HG02678 (cell line): ENCODE measurements at regions not wholly inside any gene's neighbourhood (a gene's known extent, or its start where the extent isn't known, plus 50 kb on each side); places are given as distances from the start of the nearest gene placed in this dataset.
"Not testable (repeated sequence)": the region's sequence is repeated elsewhere in the genome, so short reads cannot be mapped to it uniquely, and the experiment has no call there.

ENCODE experiments used
- ATAC-seq: cut with Tn5 transposase; IDR thresholded peaks from one replicate; pipeline ENCODE4 v1.9.1; 2021; ENCODE audit warnings: mild to moderate bottlenecking, moderate library complexity; ENCODE audit not compliant: unreplicated experiment

GRCh38 chr18:73352546-73352945 is 484.8 kb upstream of the NETO1 start:
- ATAC-seq: no peak

GRCh38 chr18:73340135-73340977 is 472.6 kb upstream of the NETO1 start:
- ATAC-seq: no peak

GRCh38 chr18:73331212-73331772 is 463.5 kb upstream of the NETO1 start:
- ATAC-seq: no peak

- not testable (repeated sequence) for ATAC-seq
Measured at GRCh38 chr18:73330106-73330505, 462.3 kb upstream of the NETO1 start.

- not testable (repeated sequence) for ATAC-seq
Measured at GRCh38 chr18:73324187-73324831, 456.5 kb upstream of the NETO1 start.

- no peak for ATAC-seq
Measured at GRCh38 chr18:73318739-73319479, 451.1 kb upstream of the NETO1 start.

- no peak for ATAC-seq
Measured at GRCh38 chr18:73316513-73316912, 448.7 kb upstream of the NETO1 start.

GRCh38 chr18:73315381-73315780 is 447.6 kb upstream of the NETO1 start:
- ATAC-seq: no peak

GRCh38 chr18:73313476-73313875 is 445.7 kb upstream of the NETO1 start:
- ATAC-seq: no peak

GRCh38 chr18:73296686-73297085 is 428.9 kb upstream of the NETO1 start:
- no peak for ATAC-seq

GRCh38 chr18:73292156-73292555 is 424.4 kb upstream of the NETO1 start:
- no peak for ATAC-seq

GRCh38 chr18:73288813-73289212 is 421.0 kb upstream of the NETO1 start:
- ATAC-seq: no peak

GRCh38 chr18:73286584-73286983 is 418.8 kb upstream of the NETO1 start:
- no peak for ATAC-seq

GRCh38 chr18:73283788-73284187 is 416.0 kb upstream of the NETO1 start:
- ATAC-seq: no peak

GRCh38 chr18:73283032-73283431 is 415.2 kb upstream of the NETO1 start:
- no peak for ATAC-seq

GRCh38 chr18:73279498-73279897 is 411.7 kb upstream of the NETO1 start:
- no peak for ATAC-seq

- ATAC-seq: no peak
Measured at GRCh38 chr18:73274812-73275621, 407.2 kb upstream of the NETO1 start.

- no peak for ATAC-seq
Measured at GRCh38 chr18:73270920-73271634, 403.3 kb upstream of the NETO1 start.

- ATAC-seq: no peak
Measured at GRCh38 chr18:73264562-73264921, 396.8 kb upstream of the NETO1 start.

GRCh38 chr18:73261923-73262322 is 394.1 kb upstream of the NETO1 start:
- no peak for ATAC-seq
